SK-N-SH treated with all-trans-retinoic acid at 6 μM for 48 hours (cell line): ENCODE measurements at regions not wholly inside any gene's neighbourhood (a gene's known extent, or its start where the extent isn't known, plus 50 kb on each side); places are given as distances from the start of the nearest gene placed in this dataset.

Experiments
- CREB5 ChIP-seq: fragments of 250-450 bp; sonication (Bioruptor Pico); IDR thresholded peaks from 2 replicates; pipeline ENCODE4 v1.5.1; 2020; ENCODE audit warnings: low read depth, mild to moderate bottlenecking, moderate library complexity
- CSDC2 ChIP-seq: fragments of 250-450 bp; sonication (Bioruptor Pico); IDR thresholded peaks from 2 replicates; pipeline ENCODE4 v1.5.0; 2020; ENCODE audit warnings: mild to moderate bottlenecking, moderate library complexity
- OSR1 ChIP-seq: fragments of 250-450 bp; sonication (Bioruptor Pico); IDR thresholded peaks from 2 replicates; pipeline ENCODE4 v1.8.0; 2022; ENCODE audit warnings: moderate library complexity, mild to moderate bottlenecking, inconsistent platforms
- PATZ1 ChIP-seq: fragments of 250-450 bp; sonication (Bioruptor Pico); IDR thresholded peaks from 2 replicates; pipeline ENCODE4 v1.8.0; 2020; ENCODE audit warnings: mild to moderate bottlenecking, moderate library complexity, borderline replicate concordance
- ZFP3 ChIP-seq: fragments of 250-450 bp; sonication (Bioruptor Pico); IDR thresholded peaks from 2 replicates; pipeline ENCODE4 v1.5.0; 2020; ENCODE audit warnings: mild to moderate bottlenecking, moderate library complexity
- ZNF70 ChIP-seq: fragments of 450-650 bp; formaldehyde crosslinking; IDR thresholded peaks from 2 replicates; pipeline ENCODE4 v1.5.0; 2020; ENCODE audit warnings: mild to moderate bottlenecking, moderate library complexity

DNA sequence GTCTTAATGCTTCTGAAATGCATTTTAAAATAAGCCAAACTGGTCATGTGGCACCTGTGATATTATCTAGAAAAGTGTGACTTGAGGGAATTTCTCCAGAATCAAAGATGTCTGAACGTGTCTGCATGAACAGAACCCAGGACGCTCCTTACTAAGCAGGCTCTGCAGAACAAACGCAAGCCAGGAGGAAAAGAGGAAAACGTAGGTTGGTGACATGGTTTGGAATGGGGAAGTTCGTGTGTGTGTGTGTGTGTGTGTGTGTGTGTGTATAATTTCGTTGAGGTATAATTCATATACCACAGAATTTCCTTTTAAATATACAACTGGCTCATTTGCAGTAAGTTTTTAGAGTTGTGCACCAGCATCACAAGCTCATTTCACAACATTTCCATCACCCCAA lies 200.5 kb upstream of the FOXQ1 start:
- no peak for TF ChIP-seq ZFP3 (CRISPR knock-in tag)
- no peak for TF ChIP-seq OSR1 (CRISPR knock-in tag)
- TF ChIP-seq PATZ1 (CRISPR knock-in tag): no peak
- no peak for TF ChIP-seq CSDC2 (CRISPR knock-in tag)
- no peak for TF ChIP-seq ZNF70 (CRISPR knock-in tag)
- no peak for TF ChIP-seq CREB5 (CRISPR knock-in tag)
